OCI-LY1 (cell line): ENCODE measurements at regions not wholly inside any gene's neighbourhood (a gene's known extent, or its start where the extent isn't known, plus 50 kb on each side); places are given as distances from the start of the nearest gene placed in this dataset.

Experiments used
- H2AFZ ChIP-seq: fragments of 200-600 bp; sonication (generic), shearing (Covaris generic); 2 replicates; pipeline ENCODE4 v1.6.0; 2014; ENCODE audit warnings: antibody characterized with exemption, mild to moderate bottlenecking, low read length
- H3F3A ChIP-seq: fragments of 200-600 bp; sonication (generic), shearing (Covaris generic); 2 replicates; pipeline ENCODE4 v1.6.0; 2014; ENCODE audit warnings: mild to moderate bottlenecking, antibody characterized with exemption, low read length, moderate library complexity; ENCODE audit not compliant: insufficient read depth
- H3K27ac ChIP-seq: fragments of 200-600 bp; sonication (generic); 2 replicates; pipeline ENCODE4 v1.5.1; 2014; ENCODE audit warnings: low read length, mixed run types, mild to moderate bottlenecking, low read depth; ENCODE audit not compliant: poor library complexity, severe bottlenecking
- H3K27me3 ChIP-seq: fragments of 200-600 bp; sonication (generic); 2 replicates; pipeline ENCODE4 v1.6.0; 2014; ENCODE audit warnings: antibody characterized with exemption, mild to moderate bottlenecking, low read length, moderate library complexity; ENCODE audit not compliant: insufficient read depth
- H3K36me3 ChIP-seq: fragments of 200-600 bp; sonication (generic); 2 replicates; pipeline ENCODE4 v1.6.1; 2014; ENCODE audit warnings: mild to moderate bottlenecking, antibody characterized with exemption, low read length, moderate library complexity, mixed read lengths; ENCODE audit not compliant: insufficient read depth
- H3K4me1 ChIP-seq: fragments of 200-600 bp; sonication (generic); 2 replicates; pipeline ENCODE4 v1.5.1; 2014; ENCODE audit warnings: mild to moderate bottlenecking, low read length, moderate library complexity; ENCODE audit not compliant: insufficient read depth, severe bottlenecking
- H3K4me2 ChIP-seq: fragments of 200-600 bp; sonication (generic), shearing (Covaris generic); 2 replicates; pipeline ENCODE4 v1.6.1; 2014; ENCODE audit warnings: low read length
- H3K4me3 ChIP-seq: fragments of 200-600 bp; sonication (generic); 2 replicates; pipeline ENCODE4 v1.5.1; 2014; ENCODE audit warnings: low read length, low read depth, mild to moderate bottlenecking, mixed read lengths; ENCODE audit not compliant: poor library complexity, severe bottlenecking
- H3K79me2 ChIP-seq: fragments of 200-600 bp; shearing (Covaris generic); 2 replicates; pipeline ENCODE4 v1.6.1; 2016; ENCODE audit warnings: mixed run types, low read length, mixed read lengths; ENCODE audit not compliant: insufficient read depth
- H3K9ac ChIP-seq: fragments of 200-600 bp; sonication (generic), shearing (Covaris generic); 2 replicates; pipeline ENCODE4 v1.6.1; 2014; ENCODE audit warnings: mild to moderate bottlenecking, low read length, mixed read lengths
- H3K9me2 ChIP-seq: fragments of 200-600 bp; sonication (generic), shearing (Covaris generic); 2 replicates; pipeline ENCODE4 v1.6.1; 2014; ENCODE audit warnings: low read depth, mild to moderate bottlenecking, low read length, mixed read lengths
- H3K9me3 ChIP-seq: fragments of 200-600 bp; shearing (Covaris generic); 2 replicates; pipeline ENCODE4 v1.6.1; 2014; ENCODE audit warnings: low read length, mixed read lengths
- H4K20me1 ChIP-seq: fragments of 200-600 bp; sonication (generic), shearing (Covaris generic); 2 replicates; pipeline ENCODE4 v1.6.0; 2016; ENCODE audit warnings: mild to moderate bottlenecking, low read length; ENCODE audit not compliant: insufficient read depth
- EZH2 ChIP-seq: fragments of 200-600 bp; sonication (generic), shearing (Covaris generic); IDR thresholded peaks from 2 replicates; pipeline ENCODE4 v1.8.0; 2017; ENCODE audit warnings: borderline replicate concordance, mixed run types, mild to moderate bottlenecking, antibody characterized with exemption, low read length, moderate library complexity, mixed read lengths
- TF ChIP-seq, protein P1 (sequence below): fragments of 200-600 bp; sonication (generic), shearing (Covaris generic); IDR thresholded peaks from 2 replicates; pipeline ENCODE4 v1.5.1; 2017; ENCODE audit warnings: mild to moderate bottlenecking, antibody characterized with exemption, low read length, moderate library complexity, mixed read lengths

DNA sequence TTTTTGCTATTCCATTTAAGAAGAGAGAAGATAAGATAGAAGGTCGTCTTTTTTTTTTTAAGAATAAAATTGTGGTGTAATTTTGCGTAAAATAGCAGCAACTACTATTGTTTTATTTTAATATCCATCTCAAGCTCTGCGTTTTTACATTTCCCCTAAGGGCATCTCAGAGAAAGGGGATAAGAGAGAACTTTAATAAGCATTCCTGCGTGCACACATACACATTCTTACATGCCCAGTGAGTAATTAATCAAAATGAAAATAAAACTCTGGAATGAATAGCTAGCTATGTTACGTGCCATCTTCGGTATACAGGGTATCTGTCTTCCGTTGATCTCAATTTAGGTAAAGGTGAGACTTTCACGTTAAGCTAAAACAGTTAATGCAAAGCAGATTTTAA is 200.3 kb upstream of the TENM3 start:
- no peak overlapping the region for H3K4me3 ChIP-seq
- no peaks in the 10 kb centered on the region for H4K20me1 ChIP-seq
- H2AFZ ChIP-seq: no peak overlapping the region
- H3K9me2 ChIP-seq: no peaks in the 10 kb centered on the region
- H3K4me1 ChIP-seq: no peaks in the 10 kb centered on the region
- no peak overlapping the region for H3K27ac ChIP-seq
- no peaks in the 10 kb centered on the region for H3K79me2 ChIP-seq
- no peaks in the 10 kb centered on the region for H3K36me3 ChIP-seq
- no peak overlapping the region for H3K4me2 ChIP-seq
- no peaks in the 10 kb centered on the region for H3F3A ChIP-seq
- H3K9ac ChIP-seq: no peak overlapping the region
- H3K9me3 ChIP-seq: no peaks in the 10 kb centered on the region
- H3K27me3 ChIP-seq: no peaks in the 10 kb centered on the region
- TF ChIP-seq, protein P1, sequence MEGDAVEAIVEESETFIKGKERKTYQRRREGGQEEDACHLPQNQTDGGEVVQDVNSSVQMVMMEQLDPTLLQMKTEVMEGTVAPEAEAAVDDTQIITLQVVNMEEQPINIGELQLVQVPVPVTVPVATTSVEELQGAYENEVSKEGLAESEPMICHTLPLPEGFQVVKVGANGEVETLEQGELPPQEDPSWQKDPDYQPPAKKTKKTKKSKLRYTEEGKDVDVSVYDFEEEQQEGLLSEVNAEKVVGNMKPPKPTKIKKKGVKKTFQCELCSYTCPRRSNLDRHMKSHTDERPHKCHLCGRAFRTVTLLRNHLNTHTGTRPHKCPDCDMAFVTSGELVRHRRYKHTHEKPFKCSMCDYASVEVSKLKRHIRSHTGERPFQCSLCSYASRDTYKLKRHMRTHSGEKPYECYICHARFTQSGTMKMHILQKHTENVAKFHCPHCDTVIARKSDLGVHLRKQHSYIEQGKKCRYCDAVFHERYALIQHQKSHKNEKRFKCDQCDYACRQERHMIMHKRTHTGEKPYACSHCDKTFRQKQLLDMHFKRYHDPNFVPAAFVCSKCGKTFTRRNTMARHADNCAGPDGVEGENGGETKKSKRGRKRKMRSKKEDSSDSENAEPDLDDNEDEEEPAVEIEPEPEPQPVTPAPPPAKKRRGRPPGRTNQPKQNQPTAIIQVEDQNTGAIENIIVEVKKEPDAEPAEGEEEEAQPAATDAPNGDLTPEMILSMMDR: no peak
- no peak for TF ChIP-seq EZH2

GRCh38 chr4:182048871-182049270 is 194.3 kb upstream of the TENM3 start:
- no peaks in the 10 kb centered on the region for H3K4me1 ChIP-seq
- no peak overlapping the region for H3K4me3 ChIP-seq
- H3K79me2 ChIP-seq: no peaks in the 10 kb centered on the region
- no peak overlapping the region for H2AFZ ChIP-seq
- no peak overlapping the region for H3K4me2 ChIP-seq
- H3K9ac ChIP-seq: no peak overlapping the region
- H3K9me3 ChIP-seq: no peaks in the 10 kb centered on the region
- H3F3A ChIP-seq: no peaks in the 10 kb centered on the region
- H3K27ac ChIP-seq: no peak overlapping the region
- no peaks in the 10 kb centered on the region for H3K9me2 ChIP-seq
- no peaks in the 10 kb centered on the region for H3K36me3 ChIP-seq
- no peaks in the 10 kb centered on the region for H4K20me1 ChIP-seq
- no peaks in the 10 kb centered on the region for H3K27me3 ChIP-seq
- no peak for TF ChIP-seq EZH2
- TF ChIP-seq, protein P1: no peak

DNA sequence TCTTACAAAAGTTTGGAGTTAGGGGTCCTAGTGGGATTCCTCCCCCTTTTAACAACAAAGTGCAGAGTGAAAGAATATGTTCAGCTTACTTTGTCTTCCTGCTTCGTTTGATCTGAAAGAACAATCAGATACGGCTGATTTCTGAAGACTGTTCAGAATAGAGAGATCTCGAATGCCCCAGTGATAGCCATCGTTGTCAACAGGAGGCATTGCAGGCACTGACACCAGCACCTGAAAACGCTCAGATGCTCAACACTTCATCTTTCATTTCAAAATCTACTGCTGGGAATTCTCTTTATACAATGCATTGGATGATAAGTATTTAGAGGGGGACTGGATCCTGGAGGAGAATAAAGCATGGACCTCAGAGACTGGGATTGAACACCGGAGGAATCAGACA is 186.3 kb upstream of the TENM3 start:
- H3K27me3 ChIP-seq: no peaks in the 10 kb centered on the region
- H3K36me3 ChIP-seq: no peaks in the 10 kb centered on the region
- H4K20me1 ChIP-seq: no peaks in the 10 kb centered on the region
- H3K27ac ChIP-seq: no peak overlapping the region
- no peak overlapping the region for H2AFZ ChIP-seq
- no peaks in the 10 kb centered on the region for H3K4me1 ChIP-seq
- H3K9ac ChIP-seq: no peak overlapping the region
- H3K4me3 ChIP-seq: no peak overlapping the region
- H3K4me2 ChIP-seq: no peak overlapping the region
- no peaks in the 10 kb centered on the region for H3F3A ChIP-seq
- no peak for TF ChIP-seq EZH2
- TF ChIP-seq, protein P1: no peak
- no peaks in the 10 kb centered on the region for H3K79me2 ChIP-seq
- H3K9me2 ChIP-seq: no peaks in the 10 kb centered on the region
- H3K9me3 ChIP-seq: no peaks in the 10 kb centered on the region
